Smooth muscle cell of the brain vasculature (primary cell): ENCODE measurements at regions not wholly inside any gene's neighbourhood (a gene's known extent, or its start where the extent isn't known, plus 50 kb on each side); places are given as distances from the start of the nearest gene placed in this dataset.

Source experiments
- DNase-seq: peaks from one replicate; pipeline ENCODE4 v3.0.0-alpha.2; 2012; ENCODE audit warnings: low read depth, low spot score

- DNase-seq = no peak
Observed at GRCh38 chr12:41981758-41982157, 162.9 kb downstream of the GXYLT1 start.

- DNase-seq = no peak
Observed at GRCh38 chr12:41981013-41981412, 163.7 kb downstream of the GXYLT1 start.

GRCh38 chr12:41980390-41980789 lies 164.3 kb downstream of the GXYLT1 start:
- no peak for DNase-seq

- no peak for DNase-seq
Observed at GRCh38 chr12:41979574-41979973, 165.1 kb downstream of the GXYLT1 start.

GRCh38 chr12:41972598-41972997 lies 172.1 kb downstream of the GXYLT1 start:
- DNase-seq = no peak

DNA sequence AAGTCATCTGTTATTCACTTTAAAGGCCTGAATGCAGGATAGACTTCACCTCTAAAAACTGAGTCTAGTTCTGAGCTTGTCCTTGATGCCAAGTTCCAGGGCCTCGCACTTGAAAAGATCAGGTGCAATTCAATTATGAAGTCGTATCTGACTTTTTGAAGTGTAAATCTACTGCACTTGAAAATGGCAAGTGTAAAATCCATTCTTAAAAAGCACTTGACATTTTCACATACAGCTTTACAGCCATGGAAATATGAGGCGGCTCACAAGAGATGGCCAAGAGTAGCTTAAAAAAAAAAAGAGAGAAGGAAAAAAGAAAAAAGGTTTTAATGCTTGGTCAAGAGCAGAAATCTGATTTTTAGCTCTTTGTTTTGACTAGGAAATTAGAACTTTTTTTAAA lies 172.5 kb downstream of the GXYLT1 start:
- DNase-seq = no peak

GRCh38 chr12:41970744-41971143 lies 173.9 kb downstream of the GXYLT1 start:
- DNase-seq = no peak

DNA sequence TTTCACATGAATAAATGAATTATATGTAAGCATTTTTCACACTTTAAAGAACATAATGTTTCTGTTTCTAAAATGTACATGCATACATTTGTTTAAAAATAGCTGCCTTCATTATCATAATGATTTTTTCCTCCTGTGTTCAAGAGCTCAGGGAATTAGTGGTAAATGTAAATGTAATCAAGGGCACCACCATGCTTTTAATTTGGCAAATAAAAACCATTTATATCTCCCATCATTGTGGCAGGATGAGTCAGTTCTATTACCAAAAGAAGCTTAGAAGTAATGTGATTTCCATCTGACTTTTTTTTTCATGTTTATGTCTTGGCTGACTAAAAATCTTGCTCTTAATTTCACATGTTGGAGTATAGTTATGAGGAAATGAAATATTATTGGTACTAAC lies 176.1 kb downstream of the GXYLT1 start:
- no peak for DNase-seq

GRCh38 chr12:41967668-41968500 lies 176.8 kb downstream of the GXYLT1 start:
- DNase-seq = no peak

GRCh38 chr12:41966916-41967315 lies 177.8 kb downstream of the GXYLT1 start:
- DNase-seq = no peak

DNA sequence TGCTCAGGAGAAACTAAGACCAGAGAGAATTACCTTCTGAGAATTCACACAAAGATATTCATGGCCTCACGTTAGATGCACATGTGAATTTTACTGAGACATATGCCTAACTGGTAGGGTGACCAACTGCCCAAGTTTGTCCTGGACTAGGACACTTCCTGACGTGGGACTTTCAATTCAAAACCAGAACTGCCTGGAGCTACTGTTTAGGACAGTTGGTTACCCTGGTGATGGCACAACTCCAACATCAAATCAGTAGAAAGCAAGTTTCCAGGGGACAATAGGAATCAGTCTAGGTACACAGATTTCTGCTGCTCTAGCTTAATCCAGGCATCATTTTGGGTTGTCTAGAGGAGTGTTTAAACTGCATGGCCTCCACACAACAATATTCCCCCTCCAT lies 178.7 kb downstream of the GXYLT1 start:
- no peak for DNase-seq

- no peak for DNase-seq
Observed at GRCh38 chr12:41963398-41963797, 181.3 kb downstream of the GXYLT1 start.

DNA sequence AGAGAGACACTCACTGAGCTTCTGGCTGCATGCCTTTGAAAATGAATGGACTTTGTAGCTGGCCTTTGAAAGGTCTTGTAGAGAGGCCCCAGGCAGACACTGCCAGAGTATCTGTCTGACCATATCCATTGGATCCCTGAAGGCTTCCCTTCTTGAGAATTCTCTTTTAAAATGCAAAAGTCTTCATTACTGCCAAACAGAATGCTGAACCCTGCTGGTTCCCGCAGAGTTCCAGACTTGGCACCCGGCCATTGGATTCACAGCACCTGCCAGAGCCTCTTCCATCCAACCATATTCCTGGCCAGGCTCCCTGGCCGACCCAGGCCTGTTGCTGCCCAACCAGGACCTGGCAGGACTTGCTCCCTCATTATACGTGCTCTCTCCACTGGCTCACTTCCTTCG lies 182.5 kb downstream of the GXYLT1 start:
- no peak for DNase-seq

- DNase-seq = no peak
Observed at GRCh38 chr12:41959271-41959670, 185.4 kb downstream of the GXYLT1 start.

- DNase-seq = no peak
Observed at GRCh38 chr12:41956353-41956752, 188.3 kb downstream of the GXYLT1 start.

- no peak for DNase-seq
Observed at GRCh38 chr12:41950455-41950854, 194.2 kb downstream of the GXYLT1 start.

DNA sequence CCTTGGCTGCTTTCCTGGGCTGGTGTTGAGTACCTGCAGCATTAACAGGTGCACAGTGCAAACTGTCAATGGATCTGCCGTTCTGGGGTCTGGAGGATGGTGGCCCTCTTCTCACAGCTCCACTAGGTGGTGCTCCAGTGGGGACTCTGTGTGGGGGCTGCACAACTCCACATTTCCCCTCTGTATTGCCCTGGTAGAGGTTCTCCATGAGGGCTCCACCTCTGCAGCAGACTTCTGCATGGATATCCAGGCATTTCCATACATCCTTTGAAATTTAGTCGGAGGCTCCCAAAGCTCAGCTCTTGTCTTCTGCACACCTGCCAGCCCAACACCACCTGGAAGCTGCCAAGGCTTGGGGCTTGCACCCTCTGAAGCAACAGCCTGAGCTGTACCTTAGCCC lies 198.6 kb downstream of the GXYLT1 start:
- no peak for DNase-seq

DNA sequence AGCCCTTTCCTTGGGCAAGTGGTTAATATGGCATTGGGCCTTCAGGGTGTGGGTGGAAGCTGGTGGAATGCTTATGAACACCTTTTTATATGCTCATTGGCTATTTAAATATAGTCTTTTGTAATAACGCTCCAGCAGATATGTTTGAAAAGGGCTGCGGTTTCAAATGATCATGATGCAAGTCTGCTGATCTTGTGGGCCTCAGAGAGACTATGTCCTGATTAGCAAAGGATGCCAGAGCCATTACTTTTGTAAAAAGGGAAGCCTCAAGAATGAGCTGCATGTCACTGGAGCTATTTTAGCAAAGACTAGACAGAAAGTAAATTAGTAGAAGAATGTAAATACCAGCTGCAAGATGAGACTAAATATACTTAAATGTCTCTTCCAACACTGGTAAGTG lies 200.5 kb downstream of the GXYLT1 start:
- DNase-seq = no peak

DNA sequence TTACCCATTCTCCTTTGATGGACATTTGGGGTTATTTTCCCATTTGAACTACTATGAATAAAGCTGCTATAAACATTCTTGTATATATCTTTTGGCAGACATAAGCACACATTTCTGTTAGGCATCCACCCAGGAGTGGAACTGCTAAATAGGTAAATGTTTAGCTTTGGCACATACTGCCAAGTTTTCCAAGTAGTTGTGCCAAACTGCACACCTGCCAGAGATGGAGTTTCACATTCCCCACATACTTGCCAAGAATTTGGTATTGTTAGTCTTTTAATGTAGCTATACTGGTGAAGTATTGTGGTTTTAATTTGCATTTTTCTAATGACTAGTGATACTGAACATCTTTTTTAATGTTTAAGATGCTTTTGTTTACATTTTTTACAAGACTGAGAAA lies 201.0 kb downstream of the GXYLT1 start:
- no peak for DNase-seq

DNA sequence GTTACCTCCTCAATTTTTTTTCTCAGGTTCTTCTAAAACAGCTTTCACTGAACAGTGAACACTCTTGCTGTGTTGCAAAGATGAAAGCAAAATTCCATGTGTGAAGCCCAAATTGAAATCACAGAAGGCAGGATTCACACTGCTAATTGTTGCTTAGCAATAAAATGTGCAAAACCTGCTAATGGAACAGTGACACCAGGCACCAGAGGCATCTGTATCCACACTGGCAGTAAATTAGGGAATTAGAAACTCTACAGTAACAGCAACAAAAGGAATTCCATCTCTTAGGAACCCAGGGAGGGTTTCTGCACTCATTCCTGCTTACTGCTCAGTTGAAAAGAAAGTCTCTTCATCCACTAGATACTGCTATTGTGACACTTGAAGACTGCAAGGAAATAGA lies 202.3 kb downstream of the GXYLT1 start:
- DNase-seq = no peak

- no peak for DNase-seq
Observed at GRCh38 chr12:41941079-41941478, 203.6 kb downstream of the GXYLT1 start.

GRCh38 chr12:41940571-41940970 lies 204.1 kb downstream of the GXYLT1 start:
- no peak for DNase-seq

- no peak for DNase-seq
Observed at GRCh38 chr12:41936333-41936732, 208.3 kb downstream of the GXYLT1 start.

DNA sequence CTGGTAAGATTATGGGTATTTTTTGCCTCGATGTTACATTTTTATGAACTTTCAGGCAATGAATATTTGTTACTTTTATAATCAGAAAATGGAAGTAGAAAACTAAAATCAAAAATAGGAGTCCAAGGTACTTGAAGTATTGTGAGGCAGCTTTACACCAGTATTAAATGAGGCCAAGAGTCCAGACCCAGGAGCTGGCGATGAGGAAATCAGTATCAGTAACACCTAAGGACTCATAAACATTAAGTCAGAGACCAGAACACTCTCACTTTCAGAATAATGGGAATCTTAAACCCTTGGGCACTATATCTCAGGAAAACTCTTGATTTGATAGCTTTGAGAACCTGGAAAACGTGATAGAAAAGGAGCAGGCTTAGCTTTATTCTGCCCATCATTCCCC lies 208.8 kb downstream of the GXYLT1 start:
- no peak for DNase-seq
